ENCODE measurements at regions not wholly inside any gene's neighbourhood (a gene's known extent, or its start where the extent isn't known, plus 50 kb on each side); places are given as distances from the start of the nearest gene placed in this dataset.

- TF ChIP-seq CTCF (conservative IDR thresholded peaks at IDR 0.05 in 1 of 2, IDR thresholded peaks at IDR 0.05 in 1 of 2; ENCODE audit: low read depth in 1 of 2, low read length in 2 of 2): no peak
- no peak for TF ChIP-seq EZH2 (IDR thresholded peaks at IDR 0.05; ENCODE audit: low read length, missing control alignments)
These were observed 59.1 kb upstream of the CTNNB1 start for GRCh38 chr3:41140242-41140641.

Measured in fibroblast of lung (primary cell).